ENCODE measurements at regions not wholly inside any gene's neighbourhood (a gene's known extent, or its start where the extent isn't known, plus 50 kb on each side); places are given as distances from the start of the nearest gene placed in this dataset.
"Not testable (repeated sequence)": the region's sequence is repeated elsewhere in the genome, so short reads cannot be mapped to it uniquely, and the experiment has no call there.

GRCh38 chr10:78419481-78420265 lies 386.0 kb downstream of the RPS24 start:
- no peak for DNase-seq

- no peak for DNase-seq
These were observed 387.5 kb downstream of the RPS24 start for GRCh38 chr10:78420946-78421735.

GRCh38 chr10:78424050-78424449 lies 390.4 kb downstream of the RPS24 start:
- not testable (repeated sequence) for DNase-seq

- no peak for DNase-seq
These were observed 391.1 kb downstream of the RPS24 start for GRCh38 chr10:78424723-78425122.

- no peak for DNase-seq
These were observed 392.5 kb downstream of the RPS24 start for GRCh38 chr10:78426181-78426580.

GRCh38 chr10:78427497-78428031 lies 393.9 kb downstream of the RPS24 start:
- DNase-seq: no peak

GRCh38 chr10:78428579-78428978 lies 394.9 kb downstream of the RPS24 start:
- DNase-seq: no peak

GRCh38 chr10:78429984-78430383 lies 396.3 kb downstream of the RPS24 start:
- no peak for DNase-seq

- DNase-seq: no peak
These were observed 398.9 kb downstream of the RPS24 start for GRCh38 chr10:78432583-78432982.

GRCh38 chr10:78433076-78433595 lies 399.5 kb downstream of the RPS24 start:
- no peak for DNase-seq

- no peak for DNase-seq
These were observed 400.3 kb downstream of the RPS24 start for GRCh38 chr10:78433766-78434535.

GRCh38 chr10:78434886-78435285 lies 401.2 kb downstream of the RPS24 start:
- DNase-seq: no peak

GRCh38 chr10:78435484-78436221 lies 402.0 kb downstream of the RPS24 start:
- DNase-seq: no peak

- DNase-seq: no peak
These were observed 402.5 kb downstream of the RPS24 start for GRCh38 chr10:78436222-78436573.

GRCh38 chr10:78436706-78437406 lies 403.2 kb downstream of the RPS24 start:
- no peak for DNase-seq

GRCh38 chr10:78437407-78437768 lies 403.7 kb downstream of the RPS24 start:
- no peak for DNase-seq

- no peak for DNase-seq
These were observed 404.6 kb downstream of the RPS24 start for GRCh38 chr10:78437998-78438906.

- no peak for DNase-seq
These were observed 405.5 kb downstream of the RPS24 start for GRCh38 chr10:78438907-78439809.

GRCh38 chr10:78441010-78441409 lies 407.3 kb downstream of the RPS24 start:
- no peak for DNase-seq
